Transverse colon (tissue), 4 donors: ENCODE measurements at regions not wholly inside any gene's neighbourhood (a gene's known extent, or its start where the extent isn't known, plus 50 kb on each side); places are given as distances from the start of the nearest gene placed in this dataset.

Source experiments
- DNase-seq: peaks from one replicate; pipeline ENCODE4 v3.0.0-alpha.2; 2019
- H3K27ac ChIP-seq, 4 donors: fragments of 200-600 bp; sonication (generic); 2 replicates each; pipeline ENCODE4 v1.5.1; 2016 to 2018; ENCODE audit warnings: inconsistent platforms in 4 of 4
- H3K27me3 ChIP-seq: fragments of 200-600 bp; sonication (generic); 2 replicates; pipeline ENCODE4 v1.5.1; 2017; ENCODE audit warnings: inconsistent platforms
- H3K36me3 ChIP-seq, 4 donors: fragments of 200-600 bp; sonication (generic); 2 replicates each; pipeline ENCODE4 v1.5.1; 2017 to 2019; ENCODE audit warnings: inconsistent platforms in 4 of 4
- H3K4me1 ChIP-seq, 4 donors: fragments of 200-600 bp; sonication (generic); 2 replicates each; pipeline ENCODE4 v1.5.1; 2017 to 2020; ENCODE audit warnings: inconsistent platforms in 4 of 4
- H3K4me3 ChIP-seq, 4 donors: fragments of 200-600 bp; sonication (generic); 1 replicate in 1 of 4; 2 replicates in 3 of 4; pipeline versions ENCODE4 v1.5.1 to v1.6.1; 2017 to 2019; ENCODE audit warnings: inconsistent platforms in 4 of 4
- H3K9me3 ChIP-seq, 2 donors: fragments of 200-600 bp; sonication (generic); 2 replicates each; pipeline ENCODE4 v1.5.1; 2017 to 2019; ENCODE audit warnings: inconsistent platforms in 2 of 2
- CTCF ChIP-seq, 5 experiments: fragments of 200-600 bp in 3 of 5; fragments of 450-650 bp in 2 of 5; sonication (generic) in 3 of 5; IDR thresholded peaks; 1 replicate in 2 of 5; 2 replicates in 3 of 5; pipeline ENCODE4 v1.5.1; 2016 to 2017; ENCODE audit warnings: antibody characterized with exemption in 5 of 5, inconsistent platforms in 3 of 5, mild to moderate bottlenecking in 2 of 5, moderate library complexity in 1 of 5
- EP300 ChIP-seq: sonication (generic); formaldehyde crosslinking; IDR thresholded peaks from one replicate; pipeline ENCODE4 v1.6.1; 2017; ENCODE audit warnings: antibody characterized with exemption, low read depth
- POLR2A ChIP-seq: fragments of 450-650 bp; IDR thresholded peaks from one replicate; pipeline ENCODE4 v1.6.1; 2016; ENCODE audit warnings: antibody characterized with exemption, mild to moderate bottlenecking, moderate library complexity
- POLR2AphosphoS5 ChIP-seq, 3 donors: sonication (generic); formaldehyde crosslinking; IDR thresholded peaks; one replicate each; pipeline ENCODE4 v1.6.1; 2016; ENCODE audit warnings: antibody characterized with exemption in 3 of 3
- WGBS, 2 donors: methylation state at CpG; one replicate each; pipeline ENCODE4 v1.1.5; 2018; ENCODE audit warnings: low coverage in 1 of 2; 5-methylcytosine and 5-hydroxymethylcytosine counted together
- in situ Hi-C, 4 donors: fragments of 200-750 bp; cut with MboI; loops; one replicate each; pipeline versions ENCODE4 v1.15.0 to v1.15.1; 2017; ENCODE audit warnings: low sequenced_read_pairs in 3 of 4, low pct_ligation_motif_present in 1 of 4, low pct_unique_long_range_greater_than_20kb in 1 of 4
- intact Hi-C: fragments of 100-400 bp; cut with DNase I; formaldehyde crosslinking; loops from one replicate; pipeline ENCODE4 v1.15.1; 2023; ENCODE audit warnings: low total_unique reads

GRCh38 chr13:39859898-39860297 lies 204.4 kb downstream of the COG6 start:
- WGBS, 2 donors: 63 to 79% methylated on average over 3 of the region's 3 CpGs
- in situ Hi-C loops: no loop called here
- intact Hi-C loops: no loop called here

DNA sequence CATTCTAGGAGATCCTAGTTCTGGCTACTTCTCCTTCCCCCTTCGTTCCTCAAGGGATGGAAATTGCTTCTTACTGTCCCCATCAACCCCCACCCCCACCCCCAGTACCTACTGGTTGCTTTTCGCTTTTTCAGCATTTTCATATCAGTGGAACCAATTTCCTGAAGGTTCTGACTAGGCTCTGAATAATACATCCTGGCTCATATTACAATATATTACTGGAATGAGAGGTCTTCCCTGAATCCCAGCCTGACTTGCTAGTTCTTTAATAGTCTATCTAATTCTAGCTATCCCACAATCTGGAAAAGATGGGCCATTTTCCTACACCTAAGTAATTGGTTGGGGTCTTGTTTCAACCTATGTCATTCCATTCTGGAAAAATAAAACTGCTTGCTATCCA lies 207.4 kb downstream of the COG6 start:
- no peak for DNase-seq
- Histone ChIP-seq H3K36me3 (no peaks in the 10 kb centered on the region), H3K4me1 (no peaks in the 10 kb centered on the region), H3K27ac (no peak overlapping the region), H3K9me3 (no peaks in the 10 kb centered on the region), H3K27me3 (no peaks in the 10 kb centered on the region), H3K4me3 (no peak overlapping the region)
- in situ Hi-C loops: no loop called here
- TF ChIP-seq EP300 (no peak), POLR2A (no peak), POLR2AphosphoS5 (IDR thresholded peaks at IDR 0.05) (no peak), CTCF (IDR thresholded peaks at IDR 0.05) (no peak)
- 73 to 79% methylated on average over 2 of the region's 2 CpGs for WGBS, 2 donors
- intact Hi-C loops: no loop called here

More at GRCh38 chr13:39859898-39860297, 204.4 kb downstream of the COG6 start:
- no peaks in the 10 kb centered on the region for H3K27me3 ChIP-seq
- DNase-seq: no peak
- no peaks in the 10 kb centered on the region for H3K9me3 ChIP-seq
- no peak overlapping the region for H3K4me3 ChIP-seq
- no peaks in the 10 kb centered on the region for H3K4me1 ChIP-seq
- TF ChIP-seq POLR2AphosphoS5 (IDR thresholded peaks at IDR 0.05): no peak
- TF ChIP-seq EP300: no peak
- TF ChIP-seq CTCF (IDR thresholded peaks at IDR 0.05): no peak
- no peak for TF ChIP-seq POLR2A
- no peak overlapping the region for H3K27ac ChIP-seq
- no peaks in the 10 kb centered on the region for H3K36me3 ChIP-seq

DNA sequence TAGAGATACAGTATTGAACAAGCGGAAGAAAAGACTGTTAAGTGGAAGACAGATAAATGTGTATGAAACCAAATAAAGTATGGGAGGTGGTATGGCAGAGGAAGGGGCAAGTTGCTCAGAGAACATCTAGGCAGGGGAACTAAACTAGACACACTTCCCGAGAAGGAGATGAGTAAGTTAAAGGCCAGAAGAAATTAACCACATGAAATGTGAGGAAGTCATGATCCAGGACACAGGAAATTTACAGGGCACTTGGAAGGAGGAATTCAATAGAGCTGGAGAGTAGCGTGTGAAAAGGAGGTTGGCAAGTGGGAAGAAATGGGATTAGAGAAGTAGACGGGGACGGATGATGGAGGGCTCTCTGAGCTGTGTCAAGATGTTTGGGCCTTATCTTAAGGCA lies 208.8 kb downstream of the COG6 start:
- in situ Hi-C loops (no loop called here), intact Hi-C loops (no loop called here)
- Histone ChIP-seq H3K4me3 (no peak overlapping the region), H3K4me1 (no peaks in the 10 kb centered on the region), H3K27ac (no peak overlapping the region), H3K27me3 (no peaks in the 10 kb centered on the region), H3K36me3 (no peaks in the 10 kb centered on the region), H3K9me3 (no peaks in the 10 kb centered on the region)
- no peak for TF ChIP-seq POLR2AphosphoS5 (IDR thresholded peaks at IDR 0.05)
- TF ChIP-seq CTCF (IDR thresholded peaks at IDR 0.05): no peak
- no peak for DNase-seq
- 90% methylated on average over 5 of the region's 5 CpGs for WGBS, 2 donors

DNA sequence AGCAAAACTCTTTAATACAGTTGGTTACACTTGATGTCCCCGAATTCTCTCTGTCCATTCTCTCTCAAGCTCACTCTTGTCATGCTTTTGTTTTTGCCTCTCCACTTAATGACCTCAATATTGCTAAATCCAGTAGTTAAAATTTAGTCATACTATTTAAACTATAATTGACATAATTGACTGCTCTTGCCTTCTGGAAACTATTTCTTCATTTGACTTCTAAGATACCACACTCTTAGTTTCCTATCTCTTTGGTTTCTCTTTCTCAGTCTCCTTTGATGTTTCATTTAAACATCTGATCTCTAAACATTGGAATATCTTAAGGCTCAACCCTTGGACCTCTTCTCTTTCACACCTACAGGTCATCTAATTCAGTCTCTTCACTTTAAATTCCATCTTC lies 211.3 kb downstream of the COG6 start:
- H3K27me3 ChIP-seq: no peaks in the 10 kb centered on the region
- H3K4me3 ChIP-seq: no peak overlapping the region
- H3K27ac ChIP-seq: no peak overlapping the region
- 64 to 75% methylated on average over 1 of the region's 1 CpG for WGBS, 2 donors
- TF ChIP-seq POLR2AphosphoS5 (IDR thresholded peaks at IDR 0.05): no peak
- no peak for TF ChIP-seq CTCF (IDR thresholded peaks at IDR 0.05)
- no peak for TF ChIP-seq POLR2A
- TF ChIP-seq EP300: no peak
- no peaks in the 10 kb centered on the region for H3K9me3 ChIP-seq
- no peaks in the 10 kb centered on the region for H3K36me3 ChIP-seq
- H3K4me1 ChIP-seq: no peaks in the 10 kb centered on the region
- in situ Hi-C loops (no loop called here), intact Hi-C loops (no loop called here)
- DNase-seq: no peak
